ENCODE measurements at regions not wholly inside any gene's neighbourhood (a gene's known extent, or its start where the extent isn't known, plus 50 kb on each side); places are given as distances from the start of the nearest gene placed in this dataset.

- Mint-ChIP-seq H3K27ac (no peak overlapping the region), H3K4me1 (no peaks in the 10 kb centered on the region)
Observed at GRCh38 chr7:19871102-19871501, 97.7 kb upstream of the TMEM196 start.

GRCh38 chr7:19869979-19870378 lies 96.6 kb upstream of the TMEM196 start:
- no peaks in the 10 kb centered on the region for H3K36me3 Mint-ChIP-seq (ENCODE audit: low read depth)
- H3K9me3 Mint-ChIP-seq: no peaks in the 10 kb centered on the region
- DNase-seq: no peak
- no peaks in the 10 kb centered on the region for H3K4me1 Mint-ChIP-seq
- H3K4me3 Mint-ChIP-seq: no peak overlapping the region
- no peak for TF ChIP-seq CTCF (IDR thresholded peaks at IDR 0.05)
- peaks cover 3% of the 10 kb centered on the region for H3K27me3 Mint-ChIP-seq (ENCODE audit: low read depth, poor library complexity)
- no peak overlapping the region for H3K27ac Mint-ChIP-seq

More at GRCh38 chr7:19871102-19871501, 97.7 kb upstream of the TMEM196 start:
- no peak for TF ChIP-seq CTCF (IDR thresholded peaks at IDR 0.05)
- Mint-ChIP-seq H3K36me3 (ENCODE audit: low read depth) (no peaks in the 10 kb centered on the region), H3K9me3 (no peaks in the 10 kb centered on the region), H3K27me3 (ENCODE audit: low read depth, poor library complexity) (peaks cover 3% of the 10 kb centered on the region), H3K4me3 (no peak overlapping the region)
- no peak for DNase-seq

GRCh38 chr7:19853261-19853832 lies 79.9 kb upstream of the TMEM196 start:
- H3K4me3 Mint-ChIP-seq: no peak overlapping the region
- H3K27me3 Mint-ChIP-seq (ENCODE audit: low read depth, poor library complexity): no peaks in the 10 kb centered on the region
- TF ChIP-seq CTCF (IDR thresholded peaks at IDR 0.05): no peak

GRCh38 chr7:19852192-19852591 lies 78.8 kb upstream of the TMEM196 start:
- Mint-ChIP-seq H3K27ac (no peak overlapping the region), H3K4me3 (no peak overlapping the region), H3K4me1 (no peaks in the 10 kb centered on the region), H3K9me3 (no peaks in the 10 kb centered on the region), H3K27me3 (ENCODE audit: low read depth, poor library complexity) (no peaks in the 10 kb centered on the region), H3K36me3 (ENCODE audit: low read depth) (no peaks in the 10 kb centered on the region)
- TF ChIP-seq CTCF (IDR thresholded peaks at IDR 0.05): no peak
- DNase-seq: no peak

More at GRCh38 chr7:19853261-19853832, 79.9 kb upstream of the TMEM196 start:
- Mint-ChIP-seq H3K27ac (no peak overlapping the region), H3K4me1 (no peaks in the 10 kb centered on the region), H3K9me3 (no peaks in the 10 kb centered on the region), H3K36me3 (ENCODE audit: low read depth) (no peaks in the 10 kb centered on the region)
- DNase-seq: no peak

- Mint-ChIP-seq H3K27ac (no peak overlapping the region), H3K27me3 (ENCODE audit: low read depth, poor library complexity) (no peaks in the 10 kb centered on the region), H3K9me3 (no peaks in the 10 kb centered on the region), H3K4me3 (no peak overlapping the region), H3K4me1 (no peaks in the 10 kb centered on the region), H3K36me3 (ENCODE audit: low read depth) (no peaks in the 10 kb centered on the region)
- DNase-seq: no peak
- TF ChIP-seq CTCF (IDR thresholded peaks at IDR 0.05): no peak
Observed at GRCh38 chr7:19851504-19851903, 78.1 kb upstream of the TMEM196 start.

GRCh38 chr7:19834566-19834965 lies 61.1 kb upstream of the TMEM196 start:
- no peak overlapping the region for H3K4me3 Mint-ChIP-seq

More at GRCh38 chr7:19834566-19834965, 61.1 kb upstream of the TMEM196 start:
- no peak for TF ChIP-seq CTCF (IDR thresholded peaks at IDR 0.05)
- DNase-seq: no peak
- Mint-ChIP-seq H3K9me3 (no peaks in the 10 kb centered on the region), H3K27ac (no peak overlapping the region), H3K4me1 (no peaks in the 10 kb centered on the region), H3K36me3 (ENCODE audit: low read depth) (no peaks in the 10 kb centered on the region), H3K27me3 (ENCODE audit: low read depth, poor library complexity) (no peaks in the 10 kb centered on the region)
